ENCODE measurements at regions not wholly inside any gene's neighbourhood (a gene's known extent, or its start where the extent isn't known, plus 50 kb on each side); places are given as distances from the start of the nearest gene placed in this dataset.

- Histone ChIP-seq H3K9ac (ENCODE audit: low read length) (no peak overlapping the region), H3K9me3 (ENCODE audit: control insufficient read depth, low read length) (no peaks in the 10 kb centered on the region), H3K36me3 (ENCODE audit: control insufficient read depth, insufficient read depth, low read length, severe bottlenecking) (no peaks in the 10 kb centered on the region), H3K4me3 (ENCODE audit: low read length) (no peak overlapping the region), H3K4me1 (ENCODE audit: control insufficient read depth, insufficient read depth, low read length) (peaks cover 9% of the 10 kb centered on the region), H3K27me3 (replicated peaks; ENCODE audit: control insufficient read depth, insufficient read depth, low read length) (no peaks in the 10 kb centered on the region)
- DNase-seq (ENCODE audit: low read depth) = no peak
Observed at GRCh38 chr16:59881376-59881775, 1147.3 kb upstream of the GOT2 start.

- peaks cover 2% of the 10 kb centered on the region for H3K4me1 ChIP-seq (ENCODE audit: control insufficient read depth, insufficient read depth, low read length)
- no peaks in the 10 kb centered on the region for H3K27me3 ChIP-seq (replicated peaks; ENCODE audit: control insufficient read depth, insufficient read depth, low read length)
- H3K4me3 ChIP-seq (ENCODE audit: low read length) = no peak overlapping the region
- DNase-seq (ENCODE audit: low read depth) = no peak
- no peaks in the 10 kb centered on the region for H3K9me3 ChIP-seq (ENCODE audit: control insufficient read depth, low read length)
- no peaks in the 10 kb centered on the region for H3K36me3 ChIP-seq (ENCODE audit: control insufficient read depth, insufficient read depth, low read length, severe bottlenecking)
- H3K9ac ChIP-seq (ENCODE audit: low read length) = no peak overlapping the region
Observed at GRCh38 chr16:59880611-59881010, 1146.5 kb upstream of the GOT2 start.

GRCh38 chr16:59878999-59879398, 1144.9 kb upstream of the GOT2 start:
- no peak overlapping the region for H3K4me3 ChIP-seq (ENCODE audit: low read length)
- no peak overlapping the region for H3K9ac ChIP-seq (ENCODE audit: low read length)
- no peaks in the 10 kb centered on the region for H3K4me1 ChIP-seq (ENCODE audit: control insufficient read depth, insufficient read depth, low read length)
- DNase-seq (ENCODE audit: low read depth) = no peak
- no peaks in the 10 kb centered on the region for H3K9me3 ChIP-seq (ENCODE audit: control insufficient read depth, low read length)
- H3K36me3 ChIP-seq (ENCODE audit: control insufficient read depth, insufficient read depth, low read length, severe bottlenecking) = no peaks in the 10 kb centered on the region
- no peaks in the 10 kb centered on the region for H3K27me3 ChIP-seq (replicated peaks; ENCODE audit: control insufficient read depth, insufficient read depth, low read length)

- H3K27me3 ChIP-seq (replicated peaks; ENCODE audit: control insufficient read depth, insufficient read depth, low read length) = no peaks in the 10 kb centered on the region
- no peaks in the 10 kb centered on the region for H3K36me3 ChIP-seq (ENCODE audit: control insufficient read depth, insufficient read depth, low read length, severe bottlenecking)
- H3K9me3 ChIP-seq (ENCODE audit: control insufficient read depth, low read length) = no peaks in the 10 kb centered on the region
- H3K9ac ChIP-seq (ENCODE audit: low read length) = no peak overlapping the region
- DNase-seq (ENCODE audit: low read depth) = no peak
- no peak overlapping the region for H3K4me3 ChIP-seq (ENCODE audit: low read length)
- no peaks in the 10 kb centered on the region for H3K4me1 ChIP-seq (ENCODE audit: control insufficient read depth, insufficient read depth, low read length)
Observed at GRCh38 chr16:59878479-59878878, 1144.4 kb upstream of the GOT2 start.

- Histone ChIP-seq H3K9me3 (ENCODE audit: control insufficient read depth, low read length) (no peaks in the 10 kb centered on the region), H3K27me3 (replicated peaks; ENCODE audit: control insufficient read depth, insufficient read depth, low read length) (no peaks in the 10 kb centered on the region), H3K9ac (ENCODE audit: low read length) (no peak overlapping the region), H3K4me3 (ENCODE audit: low read length) (no peak overlapping the region), H3K4me1 (ENCODE audit: control insufficient read depth, insufficient read depth, low read length) (peaks cover 3% of the 10 kb centered on the region), H3K36me3 (ENCODE audit: control insufficient read depth, insufficient read depth, low read length, severe bottlenecking) (no peaks in the 10 kb centered on the region)
- DNase-seq (ENCODE audit: low read depth) = no peak
Observed at GRCh38 chr16:59864981-59865666, 1131.0 kb upstream of the GOT2 start.

- no peaks in the 10 kb centered on the region for H3K9me3 ChIP-seq (ENCODE audit: control insufficient read depth, low read length)
- no peak overlapping the region for H3K4me3 ChIP-seq (ENCODE audit: low read length)
Observed at GRCh38 chr16:59859676-59860402, 1125.7 kb upstream of the GOT2 start.

GRCh38 chr16:59854846-59855439, 1120.8 kb upstream of the GOT2 start:
- no peak for DNase-seq (ENCODE audit: low read depth)
- H3K27me3 ChIP-seq (replicated peaks; ENCODE audit: control insufficient read depth, insufficient read depth, low read length) = no peaks in the 10 kb centered on the region
- no peak overlapping the region for H3K4me3 ChIP-seq (ENCODE audit: low read length)
- H3K36me3 ChIP-seq (ENCODE audit: control insufficient read depth, insufficient read depth, low read length, severe bottlenecking) = no peaks in the 10 kb centered on the region
- no peaks in the 10 kb centered on the region for H3K9me3 ChIP-seq (ENCODE audit: control insufficient read depth, low read length)
- peaks cover 5% of the 10 kb centered on the region for H3K4me1 ChIP-seq (ENCODE audit: control insufficient read depth, insufficient read depth, low read length)
- no peak overlapping the region for H3K9ac ChIP-seq (ENCODE audit: low read length)

More at GRCh38 chr16:59859676-59860402, 1125.7 kb upstream of the GOT2 start:
- Histone ChIP-seq H3K27me3 (replicated peaks; ENCODE audit: control insufficient read depth, insufficient read depth, low read length) (no peaks in the 10 kb centered on the region), H3K9ac (ENCODE audit: low read length) (no peak overlapping the region), H3K36me3 (ENCODE audit: control insufficient read depth, insufficient read depth, low read length, severe bottlenecking) (no peaks in the 10 kb centered on the region), H3K4me1 (ENCODE audit: control insufficient read depth, insufficient read depth, low read length) (peaks cover 10% of the 10 kb centered on the region)
- DNase-seq (ENCODE audit: low read depth) = peak; percentile 3

GRCh38 chr16:59849716-59850115, 1115.6 kb upstream of the GOT2 start:
- no peaks in the 10 kb centered on the region for H3K36me3 ChIP-seq (ENCODE audit: control insufficient read depth, insufficient read depth, low read length, severe bottlenecking)
- peaks cover 15% of the 10 kb centered on the region for H3K4me1 ChIP-seq (ENCODE audit: control insufficient read depth, insufficient read depth, low read length)
- no peaks in the 10 kb centered on the region for H3K27me3 ChIP-seq (replicated peaks; ENCODE audit: control insufficient read depth, insufficient read depth, low read length)
- no peaks in the 10 kb centered on the region for H3K9me3 ChIP-seq (ENCODE audit: control insufficient read depth, low read length)
- no peak overlapping the region for H3K9ac ChIP-seq (ENCODE audit: low read length)
- no peak overlapping the region for H3K4me3 ChIP-seq (ENCODE audit: low read length)
- DNase-seq (ENCODE audit: low read depth) = no peak

- Histone ChIP-seq H3K4me1 (ENCODE audit: control insufficient read depth, insufficient read depth, low read length) (peaks cover 15% of the 10 kb centered on the region), H3K9me3 (ENCODE audit: control insufficient read depth, low read length) (peaks cover 2% of the 10 kb centered on the region), H3K27me3 (replicated peaks; ENCODE audit: control insufficient read depth, insufficient read depth, low read length) (no peaks in the 10 kb centered on the region), H3K9ac (ENCODE audit: low read length) (no peak overlapping the region), H3K36me3 (ENCODE audit: control insufficient read depth, insufficient read depth, low read length, severe bottlenecking) (no peaks in the 10 kb centered on the region), H3K4me3 (ENCODE audit: low read length) (no peak overlapping the region)
- no peak for DNase-seq (ENCODE audit: low read depth)
Observed at GRCh38 chr16:59848296-59848695, 1114.2 kb upstream of the GOT2 start.

GRCh38 chr16:59840169-59840568, 1106.1 kb upstream of the GOT2 start:
- DNase-seq (ENCODE audit: low read depth) = no peak

GRCh38 chr16:59826767-59827166, 1092.7 kb upstream of the GOT2 start:
- no peaks in the 10 kb centered on the region for H3K36me3 ChIP-seq (ENCODE audit: control insufficient read depth, insufficient read depth, low read length, severe bottlenecking)
- H3K4me1 ChIP-seq (ENCODE audit: control insufficient read depth, insufficient read depth, low read length) = no peaks in the 10 kb centered on the region
- no peaks in the 10 kb centered on the region for H3K27me3 ChIP-seq (replicated peaks; ENCODE audit: control insufficient read depth, insufficient read depth, low read length)
- no peak overlapping the region for H3K9ac ChIP-seq (ENCODE audit: low read length)
- no peak overlapping the region for H3K4me3 ChIP-seq (ENCODE audit: low read length)
- no peak for DNase-seq (ENCODE audit: low read depth)
- H3K9me3 ChIP-seq (ENCODE audit: control insufficient read depth, low read length) = no peaks in the 10 kb centered on the region

More at GRCh38 chr16:59840169-59840568, 1106.1 kb upstream of the GOT2 start:
- no peaks in the 10 kb centered on the region for H3K36me3 ChIP-seq (ENCODE audit: control insufficient read depth, insufficient read depth, low read length, severe bottlenecking)
- H3K4me1 ChIP-seq (ENCODE audit: control insufficient read depth, insufficient read depth, low read length) = peaks cover 17% of the 10 kb centered on the region
- H3K9ac ChIP-seq (ENCODE audit: low read length) = no peak overlapping the region
- H3K4me3 ChIP-seq (ENCODE audit: low read length) = no peak overlapping the region
- H3K27me3 ChIP-seq (replicated peaks; ENCODE audit: control insufficient read depth, insufficient read depth, low read length) = no peaks in the 10 kb centered on the region
- H3K9me3 ChIP-seq (ENCODE audit: control insufficient read depth, low read length) = peaks cover 6% of the 10 kb centered on the region

All from adipocyte (in vitro differentiated cells).